ENCODE measurements at regions not wholly inside any gene's neighbourhood (a gene's known extent, or its start where the extent isn't known, plus 50 kb on each side); places are given as distances from the start of the nearest gene placed in this dataset.

DNA sequence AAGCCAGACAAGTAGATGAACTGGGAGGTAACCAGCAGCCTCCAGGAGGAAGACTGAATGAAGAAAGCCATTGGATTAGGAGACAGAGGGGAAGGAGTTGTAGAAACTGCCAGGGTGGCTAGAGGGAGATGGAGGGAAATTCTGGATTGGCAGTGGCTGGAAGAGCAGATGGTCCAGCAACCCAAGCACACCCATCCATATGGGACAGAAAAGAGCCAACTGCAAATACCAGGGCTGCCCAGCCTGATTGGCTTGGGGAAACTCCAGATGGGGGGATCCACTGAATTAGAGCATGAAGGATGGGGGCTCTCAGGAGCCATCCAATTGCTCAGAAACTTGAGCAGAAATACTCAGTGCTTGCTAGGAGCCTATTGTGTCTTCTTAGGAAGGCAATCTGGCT is 173.5 kb upstream of the EPB41L3 start:
- TF ChIP-seq EP300 (IDR thresholded peaks at IDR 0.05) (no peak), POLR2A (IDR thresholded peaks at IDR 0.05) (no peak)
- TF ChIP-seq, protein P1, sequence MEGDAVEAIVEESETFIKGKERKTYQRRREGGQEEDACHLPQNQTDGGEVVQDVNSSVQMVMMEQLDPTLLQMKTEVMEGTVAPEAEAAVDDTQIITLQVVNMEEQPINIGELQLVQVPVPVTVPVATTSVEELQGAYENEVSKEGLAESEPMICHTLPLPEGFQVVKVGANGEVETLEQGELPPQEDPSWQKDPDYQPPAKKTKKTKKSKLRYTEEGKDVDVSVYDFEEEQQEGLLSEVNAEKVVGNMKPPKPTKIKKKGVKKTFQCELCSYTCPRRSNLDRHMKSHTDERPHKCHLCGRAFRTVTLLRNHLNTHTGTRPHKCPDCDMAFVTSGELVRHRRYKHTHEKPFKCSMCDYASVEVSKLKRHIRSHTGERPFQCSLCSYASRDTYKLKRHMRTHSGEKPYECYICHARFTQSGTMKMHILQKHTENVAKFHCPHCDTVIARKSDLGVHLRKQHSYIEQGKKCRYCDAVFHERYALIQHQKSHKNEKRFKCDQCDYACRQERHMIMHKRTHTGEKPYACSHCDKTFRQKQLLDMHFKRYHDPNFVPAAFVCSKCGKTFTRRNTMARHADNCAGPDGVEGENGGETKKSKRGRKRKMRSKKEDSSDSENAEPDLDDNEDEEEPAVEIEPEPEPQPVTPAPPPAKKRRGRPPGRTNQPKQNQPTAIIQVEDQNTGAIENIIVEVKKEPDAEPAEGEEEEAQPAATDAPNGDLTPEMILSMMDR (IDR thresholded peaks at IDR 0.05) = no peak

Data from ovary (tissue), 3 donors.